ENCODE measurements at regions not wholly inside any gene's neighbourhood (a gene's known extent, or its start where the extent isn't known, plus 50 kb on each side); places are given as distances from the start of the nearest gene placed in this dataset.

GRCh38 chr13:109685203-109685602 lies 101.2 kb downstream of the IRS2 start:
- BruUV-seq (replicated peaks), result no TSS peak

GRCh38 chr13:109684824-109685202 lies 101.6 kb downstream of the IRS2 start:
- no TSS peak for BruUV-seq (replicated peaks)
- Histone ChIP-seq H3K27ac (peak overlapping the region; percentile 95), H3K9me3 (ENCODE audit: insufficient read depth, low read depth) (no peaks in the 10 kb centered on the region), H2AFZ (peak overlapping the region; percentile 71; the same call in 1 of the 2 replicates), H3K27me3 (ENCODE audit: insufficient read depth, low read depth) (no peaks in the 10 kb centered on the region), H3K4me2 (peak overlapping the region; percentile 93), H3K36me3 (ENCODE audit: low read depth) (no peaks in the 10 kb centered on the region), H3K4me1 (replicated peaks; ENCODE audit: insufficient read depth) (peaks cover 50% of the 10 kb centered on the region), H3K4me3 (peak overlapping the region; percentile 52), H3F3A (ENCODE audit: insufficient read depth, low read depth) (peaks cover 45% of the 10 kb centered on the region), H3K9me2 (ENCODE audit: insufficient read depth) (no peaks in the 10 kb centered on the region), H3K79me2 (ENCODE audit: low read depth) (no peaks in the 10 kb centered on the region), H4K20me1 (ENCODE audit: insufficient read depth) (no peaks in the 10 kb centered on the region)
- intact Hi-C loops (cut with micrococcal nuclease; ENCODE audit: unreplicated experiment), result loop anchor here (2.0 to 5.0 kb wide), 3 partner anchors 92 to 528 kb away; no protein-coding TSS in a partner anchor
- no peak for TF ChIP-seq EZH2 (IDR thresholded peaks at IDR 0.05; ENCODE audit: low read depth)
- TF ChIP-seq CTCF (conservative IDR thresholded peaks at IDR 0.05), result no peak
- CTCF ChIA-PET, result no interaction called here
- POLR2A ChIA-PET (ENCODE audit: unreplicated experiment), result interaction anchor here (0.5 to 0.7 kb wide), 6 partner anchors 60 to 1292 kb away, joined by 3 to 7 read pairs (median 4); no protein-coding TSS in a partner anchor
- peak; percentile 75 to 96 for DNase-seq

More at GRCh38 chr13:109685203-109685602, 101.2 kb downstream of the IRS2 start:
- peak in 1 of 2 experiments; percentile 41 for DNase-seq
- Histone ChIP-seq H2AFZ (peak overlapping the region; percentile 71), H3K4me3 (peak overlapping the region; percentile 52), H3K4me1 (replicated peaks; ENCODE audit: insufficient read depth) (peaks cover 50% of the 10 kb centered on the region), H3K79me2 (ENCODE audit: low read depth) (no peaks in the 10 kb centered on the region), H3F3A (ENCODE audit: insufficient read depth, low read depth) (peaks cover 45% of the 10 kb centered on the region), H3K27ac (peak overlapping the region; percentile 95), H3K27me3 (ENCODE audit: insufficient read depth, low read depth) (no peaks in the 10 kb centered on the region), H4K20me1 (ENCODE audit: insufficient read depth) (no peaks in the 10 kb centered on the region), H3K4me2 (peak overlapping the region; percentile 93), H3K36me3 (ENCODE audit: low read depth) (no peaks in the 10 kb centered on the region), H3K9me2 (ENCODE audit: insufficient read depth) (no peaks in the 10 kb centered on the region), H3K9me3 (ENCODE audit: insufficient read depth, low read depth) (no peaks in the 10 kb centered on the region)
- intact Hi-C loops (cut with micrococcal nuclease; ENCODE audit: unreplicated experiment), result loop anchor here (2.0 kb wide), 1 partner anchor 528 kb away; no protein-coding TSS in a partner anchor
- ChIA-PET CTCF (no interaction called here), POLR2A (ENCODE audit: unreplicated experiment) (interaction anchor here (0.5 to 0.7 kb wide), 6 partner anchors 61 to 1292 kb away, joined by 3 to 7 read pairs (median 4); no protein-coding TSS in a partner anchor)
- no peak for TF ChIP-seq EZH2 (IDR thresholded peaks at IDR 0.05; ENCODE audit: low read depth)
- TF ChIP-seq CTCF (conservative IDR thresholded peaks at IDR 0.05), result no peak

- Histone ChIP-seq H3K4me3 (peak overlapping the region; percentile 52; the same call in 1 of the 2 replicates), H3K36me3 (ENCODE audit: low read depth) (no peaks in the 10 kb centered on the region), H3K9me2 (ENCODE audit: insufficient read depth) (no peaks in the 10 kb centered on the region), H3K9me3 (ENCODE audit: insufficient read depth, low read depth) (no peaks in the 10 kb centered on the region), H3K79me2 (ENCODE audit: low read depth) (no peaks in the 10 kb centered on the region), H2AFZ (peak overlapping the region; percentile 18; the same call in 1 of the 2 replicates), H4K20me1 (ENCODE audit: insufficient read depth) (no peaks in the 10 kb centered on the region), H3K4me1 (replicated peaks; ENCODE audit: insufficient read depth) (peaks cover 50% of the 10 kb centered on the region), H3K27me3 (ENCODE audit: insufficient read depth, low read depth) (no peaks in the 10 kb centered on the region), H3K4me2 (peak overlapping the region; percentile 93), H3F3A (ENCODE audit: insufficient read depth, low read depth) (peaks cover 45% of the 10 kb centered on the region), H3K27ac (peak overlapping the region; percentile 95)
- intact Hi-C loops (cut with micrococcal nuclease; ENCODE audit: unreplicated experiment), result loop anchor here (2.0 to 5.0 kb wide), 3 partner anchors 93 to 527 kb away; no protein-coding TSS in a partner anchor
- ChIA-PET CTCF (interaction anchor here (0.6 to 0.7 kb wide), 3 partner anchors 17 to 573 kb away, joined by 3 to 5 read pairs (median 4); no protein-coding TSS in a partner anchor), POLR2A (ENCODE audit: unreplicated experiment) (interaction anchor here (0.6 to 0.7 kb wide), 3 partner anchors 59 to 443 kb away, joined by 4 to 7 read pairs (median 4); no protein-coding TSS in a partner anchor)
- TF ChIP-seq EZH2 (IDR thresholded peaks at IDR 0.05; ENCODE audit: low read depth) (no peak), CTCF (conservative IDR thresholded peaks at IDR 0.05) (no peak)
- BruUV-seq (replicated peaks), result no TSS peak
- DNase-seq, result peak in 1 of 2 experiments; percentile 98
These were observed 102.1 kb downstream of the IRS2 start for GRCh38 chr13:109684084-109684823.
